KBM-7 (cell line): ENCODE measurements at regions not wholly inside any gene's neighbourhood (a gene's known extent, or its start where the extent isn't known, plus 50 kb on each side); places are given as distances from the start of the nearest gene placed in this dataset.

Source experiments
- DNase-seq: peaks from one replicate; pipeline ENCODE4 v3.0.0-alpha.2; 2015
- in situ Hi-C: fragments of 300-500 bp; cut with MboI; formaldehyde crosslinking; loops from 2 replicates; pipeline ENCODE4 v1.14.3; 2020; ENCODE audit warnings: low sequenced_read_pairs, low pct_unique_long_range_greater_than_20kb, mixed read lengths

GRCh38 chr15:97522347-97522746 lies 438.2 kb upstream of the ARRDC4 start:
- in situ Hi-C loops, result no loop called here
- DNase-seq, result no peak

GRCh38 chr15:97525809-97526208 lies 434.7 kb upstream of the ARRDC4 start:
- in situ Hi-C loops, result no loop called here
- no peak for DNase-seq

- DNase-seq, result no peak
- in situ Hi-C loops, result no loop called here
Observed at GRCh38 chr15:97528238-97528637, 432.3 kb upstream of the ARRDC4 start.

GRCh38 chr15:97545799-97546198 lies 414.7 kb upstream of the ARRDC4 start:
- peak; percentile 7 for DNase-seq
- in situ Hi-C loops, result no loop called here

GRCh38 chr15:97547381-97547780 lies 413.1 kb upstream of the ARRDC4 start:
- in situ Hi-C loops, result no loop called here
- peak; percentile 33 for DNase-seq

GRCh38 chr15:97561529-97561928 lies 399.0 kb upstream of the ARRDC4 start:
- in situ Hi-C loops, result no loop called here
- DNase-seq, result peak; percentile 9

- in situ Hi-C loops, result no loop called here
- no peak for DNase-seq
Observed at GRCh38 chr15:97563516-97563915, 397.0 kb upstream of the ARRDC4 start.

GRCh38 chr15:97566961-97567360 lies 393.5 kb upstream of the ARRDC4 start:
- DNase-seq, result no peak
- in situ Hi-C loops, result no loop called here

- no peak for DNase-seq
- in situ Hi-C loops, result no loop called here
Observed at GRCh38 chr15:97567411-97567810, 393.1 kb upstream of the ARRDC4 start.

GRCh38 chr15:97576929-97577645 lies 383.4 kb upstream of the ARRDC4 start:
- in situ Hi-C loops, result no loop called here
- no peak for DNase-seq

GRCh38 chr15:97585408-97585807 lies 375.1 kb upstream of the ARRDC4 start:
- no peak for DNase-seq
- in situ Hi-C loops, result no loop called here

GRCh38 chr15:97592778-97593177 lies 367.7 kb upstream of the ARRDC4 start:
- in situ Hi-C loops, result no loop called here
- DNase-seq, result no peak

GRCh38 chr15:97597801-97598200 lies 362.7 kb upstream of the ARRDC4 start:
- in situ Hi-C loops, result no loop called here
- no peak for DNase-seq

GRCh38 chr15:97598353-97598798 lies 362.1 kb upstream of the ARRDC4 start:
- in situ Hi-C loops, result no loop called here
- no peak for DNase-seq

GRCh38 chr15:97600190-97600589 lies 360.3 kb upstream of the ARRDC4 start:
- in situ Hi-C loops, result no loop called here
- no peak for DNase-seq

- in situ Hi-C loops, result no loop called here
- no peak for DNase-seq
Observed at GRCh38 chr15:97604677-97605076, 355.8 kb upstream of the ARRDC4 start.

- no peak for DNase-seq
- in situ Hi-C loops, result no loop called here
Observed at GRCh38 chr15:97615114-97615513, 345.4 kb upstream of the ARRDC4 start.

- DNase-seq, result no peak
- in situ Hi-C loops, result no loop called here
Observed at GRCh38 chr15:97623091-97623661, 337.3 kb upstream of the ARRDC4 start.

- in situ Hi-C loops, result no loop called here
Observed at GRCh38 chr15:97627634-97628033, 332.9 kb upstream of the ARRDC4 start.

GRCh38 chr15:97645758-97646157 lies 314.7 kb upstream of the ARRDC4 start:
- DNase-seq, result no peak
- in situ Hi-C loops, result no loop called here

More at GRCh38 chr15:97627634-97628033, 332.9 kb upstream of the ARRDC4 start:
- DNase-seq, result no peak

- DNase-seq, result no peak
- in situ Hi-C loops, result no loop called here
Observed at GRCh38 chr15:97648728-97649127, 311.8 kb upstream of the ARRDC4 start.
